OCI-LY1 (cell line): ENCODE measurements at regions not wholly inside any gene's neighbourhood (a gene's known extent, or its start where the extent isn't known, plus 50 kb on each side); places are given as distances from the start of the nearest gene placed in this dataset.
"Not testable (repeated sequence)": the region's sequence is repeated elsewhere in the genome, so short reads cannot be mapped to it uniquely, and the experiment has no call there.

Experiments used
- H2AFZ ChIP-seq: fragments of 200-600 bp; sonication (generic), shearing (Covaris generic); 2 replicates; pipeline ENCODE4 v1.6.0; 2014; ENCODE audit warnings: antibody characterized with exemption, mild to moderate bottlenecking, low read length
- H3F3A ChIP-seq: fragments of 200-600 bp; sonication (generic), shearing (Covaris generic); 2 replicates; pipeline ENCODE4 v1.6.0; 2014; ENCODE audit warnings: mild to moderate bottlenecking, antibody characterized with exemption, low read length, moderate library complexity; ENCODE audit not compliant: insufficient read depth
- H3K27ac ChIP-seq: fragments of 200-600 bp; sonication (generic); 2 replicates; pipeline ENCODE4 v1.5.1; 2014; ENCODE audit warnings: low read length, mixed run types, mild to moderate bottlenecking, low read depth; ENCODE audit not compliant: poor library complexity, severe bottlenecking
- H3K27me3 ChIP-seq: fragments of 200-600 bp; sonication (generic); 2 replicates; pipeline ENCODE4 v1.6.0; 2014; ENCODE audit warnings: antibody characterized with exemption, mild to moderate bottlenecking, low read length, moderate library complexity; ENCODE audit not compliant: insufficient read depth
- H3K36me3 ChIP-seq: fragments of 200-600 bp; sonication (generic); 2 replicates; pipeline ENCODE4 v1.6.1; 2014; ENCODE audit warnings: mild to moderate bottlenecking, antibody characterized with exemption, low read length, moderate library complexity, mixed read lengths; ENCODE audit not compliant: insufficient read depth
- H3K4me1 ChIP-seq: fragments of 200-600 bp; sonication (generic); 2 replicates; pipeline ENCODE4 v1.5.1; 2014; ENCODE audit warnings: mild to moderate bottlenecking, low read length, moderate library complexity; ENCODE audit not compliant: insufficient read depth, severe bottlenecking
- H3K4me2 ChIP-seq: fragments of 200-600 bp; sonication (generic), shearing (Covaris generic); 2 replicates; pipeline ENCODE4 v1.6.1; 2014; ENCODE audit warnings: low read length
- H3K4me3 ChIP-seq: fragments of 200-600 bp; sonication (generic); 2 replicates; pipeline ENCODE4 v1.5.1; 2014; ENCODE audit warnings: low read length, low read depth, mild to moderate bottlenecking, mixed read lengths; ENCODE audit not compliant: poor library complexity, severe bottlenecking
- H3K79me2 ChIP-seq: fragments of 200-600 bp; shearing (Covaris generic); 2 replicates; pipeline ENCODE4 v1.6.1; 2016; ENCODE audit warnings: mixed run types, low read length, mixed read lengths; ENCODE audit not compliant: insufficient read depth
- H3K9ac ChIP-seq: fragments of 200-600 bp; sonication (generic), shearing (Covaris generic); 2 replicates; pipeline ENCODE4 v1.6.1; 2014; ENCODE audit warnings: mild to moderate bottlenecking, low read length, mixed read lengths
- H3K9me2 ChIP-seq: fragments of 200-600 bp; sonication (generic), shearing (Covaris generic); 2 replicates; pipeline ENCODE4 v1.6.1; 2014; ENCODE audit warnings: low read depth, mild to moderate bottlenecking, low read length, mixed read lengths
- H3K9me3 ChIP-seq: fragments of 200-600 bp; shearing (Covaris generic); 2 replicates; pipeline ENCODE4 v1.6.1; 2014; ENCODE audit warnings: low read length, mixed read lengths
- H4K20me1 ChIP-seq: fragments of 200-600 bp; sonication (generic), shearing (Covaris generic); 2 replicates; pipeline ENCODE4 v1.6.0; 2016; ENCODE audit warnings: mild to moderate bottlenecking, low read length; ENCODE audit not compliant: insufficient read depth
- CTCF ChIP-seq: fragments of 200-600 bp; sonication (generic), shearing (Covaris generic); IDR thresholded peaks from 2 replicates; pipeline ENCODE4 v1.5.1; 2017; ENCODE audit warnings: mild to moderate bottlenecking, antibody characterized with exemption, low read length, moderate library complexity, mixed read lengths
- EZH2 ChIP-seq: fragments of 200-600 bp; sonication (generic), shearing (Covaris generic); IDR thresholded peaks from 2 replicates; pipeline ENCODE4 v1.8.0; 2017; ENCODE audit warnings: borderline replicate concordance, mixed run types, mild to moderate bottlenecking, antibody characterized with exemption, low read length, moderate library complexity, mixed read lengths

GRCh38 chr5:174459832-174460448, 264.4 kb upstream of the MSX2 start:
- Histone ChIP-seq H3K9me3 (no peaks in the 10 kb centered on the region), H3F3A (no peaks in the 10 kb centered on the region), H3K9ac (no peak overlapping the region), H3K27me3 (no peaks in the 10 kb centered on the region), H3K4me2 (no peak overlapping the region), H3K4me1 (no peaks in the 10 kb centered on the region), H2AFZ (no peak overlapping the region), H3K4me3 (no peak overlapping the region), H3K36me3 (no peaks in the 10 kb centered on the region), H3K27ac (no peak overlapping the region), H4K20me1 (no peaks in the 10 kb centered on the region), H3K79me2 (no peaks in the 10 kb centered on the region), H3K9me2 (no peaks in the 10 kb centered on the region)
- no peak for TF ChIP-seq CTCF
- TF ChIP-seq EZH2: no peak

- H3K4me3 ChIP-seq: no peak overlapping the region
- H3K27ac ChIP-seq: no peak overlapping the region
- H3K4me1 ChIP-seq: no peaks in the 10 kb centered on the region
- H3K36me3 ChIP-seq: no peaks in the 10 kb centered on the region
- no peaks in the 10 kb centered on the region for H3K9me3 ChIP-seq
- no peaks in the 10 kb centered on the region for H3K27me3 ChIP-seq
- no peak overlapping the region for H2AFZ ChIP-seq
- no peak for TF ChIP-seq EZH2
- TF ChIP-seq CTCF: no peak
- no peak overlapping the region for H3K9ac ChIP-seq
- no peaks in the 10 kb centered on the region for H3K79me2 ChIP-seq
- no peaks in the 10 kb centered on the region for H4K20me1 ChIP-seq
- H3K9me2 ChIP-seq: no peaks in the 10 kb centered on the region
- H3K4me2 ChIP-seq: no peak overlapping the region
- no peaks in the 10 kb centered on the region for H3F3A ChIP-seq
These were observed 262.3 kb upstream of the MSX2 start for GRCh38 chr5:174462129-174462528.

GRCh38 chr5:174464504-174465165, 259.7 kb upstream of the MSX2 start:
- H3K79me2 ChIP-seq: no peaks in the 10 kb centered on the region
- H3K4me1 ChIP-seq: no peaks in the 10 kb centered on the region
- no peak for TF ChIP-seq EZH2
- H3K36me3 ChIP-seq: no peaks in the 10 kb centered on the region
- H3F3A ChIP-seq: no peaks in the 10 kb centered on the region
- no peaks in the 10 kb centered on the region for H4K20me1 ChIP-seq
- H2AFZ ChIP-seq: no peak overlapping the region
- no peak overlapping the region for H3K4me2 ChIP-seq
- no peak overlapping the region for H3K27ac ChIP-seq
- H3K27me3 ChIP-seq: no peaks in the 10 kb centered on the region
- H3K4me3 ChIP-seq: no peak overlapping the region
- no peak overlapping the region for H3K9ac ChIP-seq
- H3K9me2 ChIP-seq: no peaks in the 10 kb centered on the region
- H3K9me3 ChIP-seq: no peaks in the 10 kb centered on the region

- H3K9me3 ChIP-seq, H3F3A ChIP-seq: not testable (repeated sequence)
These were observed 252.9 kb upstream of the MSX2 start for GRCh38 chr5:174471528-174471927.

More at GRCh38 chr5:174471528-174471927, 252.9 kb upstream of the MSX2 start:
- H3K4me1 ChIP-seq, H3K27me3 ChIP-seq, H3K27ac ChIP-seq, H4K20me1 ChIP-seq, H3K36me3 ChIP-seq, H2AFZ ChIP-seq, H3K4me2 ChIP-seq, H3K4me3 ChIP-seq, H3K9ac ChIP-seq, H3K9me2 ChIP-seq, H3K79me2 ChIP-seq: not testable (repeated sequence)
